Tibial artery (tissue), 4 donors: ENCODE measurements at regions not wholly inside any gene's neighbourhood (a gene's known extent, or its start where the extent isn't known, plus 50 kb on each side); places are given as distances from the start of the nearest gene placed in this dataset.

Experiments used
- DNase-seq, 2 donors: peaks; one replicate each; pipeline ENCODE4 v3.0.0-alpha.2; 2019
- H3K27ac ChIP-seq, 2 donors: fragments of 200-600 bp; sonication (generic) in 1 of 2; 1 replicate in 1 of 2; 2 replicates in 1 of 2; pipeline ENCODE4 v1.5.1; 2018 to 2019; ENCODE audit warnings: mild to moderate bottlenecking in 1 of 2
- H3K27me3 ChIP-seq, 2 donors: fragments of 200-600 bp; sonication (generic) in 1 of 2; one replicate each; pipeline versions ENCODE4 v1.5.1 to v1.6.0; 2016 to 2019
- H3K36me3 ChIP-seq, 3 donors: fragments of 200-600 bp; sonication (generic) in 2 of 3; one replicate each; pipeline ENCODE4 v1.5.1; 2016 to 2019; ENCODE audit warnings: mild to moderate bottlenecking in 2 of 3
- H3K4me1 ChIP-seq, 4 donors: fragments of 200-600 bp; sonication (generic) in 2 of 4; 1 replicate in 3 of 4; 2 replicates in 1 of 4; pipeline ENCODE4 v1.5.1; 2016 to 2019
- H3K4me3 ChIP-seq, 2 donors: fragments of 200-600 bp; sonication (generic) in 1 of 2; 1 replicate in 1 of 2; 2 replicates in 1 of 2; pipeline ENCODE4 v1.5.1; 2018 to 2019; ENCODE audit warnings: mild to moderate bottlenecking in 2 of 2
- H3K9me3 ChIP-seq, 3 donors: fragments of 200-600 bp; sonication (generic) in 1 of 3; one replicate each; pipeline ENCODE4 v1.5.1; 2016 to 2019
- CTCF ChIP-seq, 2 experiments: fragments of 200-600 bp in 1 of 2; fragments of 450-650 bp in 1 of 2; IDR thresholded peaks; one replicate each; pipeline ENCODE4 v1.5.1; 2017 to 2019; ENCODE audit warnings: antibody characterized with exemption in 2 of 2, mild to moderate bottlenecking in 1 of 2, moderate library complexity in 1 of 2
- intact Hi-C: fragments of 100-400 bp; cut with DNase I; formaldehyde crosslinking; loops from one replicate; pipeline ENCODE4 v1.15.0; 2023; ENCODE audit warnings: low total_unique reads

DNA sequence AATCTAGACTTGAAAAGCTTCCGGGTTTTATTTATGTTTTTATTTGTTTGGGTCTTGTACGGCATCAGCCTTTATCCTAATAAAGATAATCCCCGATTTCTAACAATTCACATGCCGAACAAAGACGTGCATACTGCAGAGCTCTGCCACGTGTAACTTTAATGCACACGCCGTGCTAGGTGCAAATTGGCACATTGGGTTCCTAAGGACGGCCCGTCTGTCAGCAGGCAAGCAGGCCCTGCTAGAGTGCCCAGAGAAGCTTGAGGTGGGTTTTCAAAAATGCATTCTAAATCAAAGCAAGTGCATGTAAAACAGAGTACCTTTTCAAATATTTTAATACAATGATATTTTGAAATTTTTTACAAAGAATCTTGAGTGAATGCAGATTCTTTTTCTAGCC is 806.4 kb upstream of the POU3F3 start:
- Histone ChIP-seq H3K4me1 (no peaks in the 10 kb centered on the region), H3K9me3 (no peaks in the 10 kb centered on the region), H3K27ac (no peak overlapping the region), H3K36me3 (no peaks in the 10 kb centered on the region), H3K4me3 (no peak overlapping the region), H3K27me3 (no peaks in the 10 kb centered on the region)
- no peak for DNase-seq
- intact Hi-C loops: no loop called here
- no peak for TF ChIP-seq CTCF (IDR thresholded peaks at IDR 0.05)

DNA sequence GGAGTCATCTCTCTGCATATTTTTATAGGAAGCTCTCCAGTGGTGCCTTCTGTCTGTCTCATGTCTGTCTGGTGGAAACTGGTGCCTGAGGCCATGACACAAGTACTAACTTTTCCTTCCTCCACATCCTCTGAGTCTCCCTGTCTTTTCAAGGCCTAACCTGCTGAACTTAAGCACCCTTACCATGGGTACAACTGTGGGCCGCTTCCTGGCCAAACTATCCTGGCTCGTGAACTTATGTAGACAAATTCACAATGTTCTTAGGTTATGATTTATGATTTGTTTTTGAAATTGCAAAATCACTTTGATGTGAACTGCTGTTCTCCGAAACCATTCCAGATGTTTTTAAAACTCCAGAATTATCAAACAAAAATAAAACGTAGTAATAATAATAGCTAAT is 804.5 kb upstream of the POU3F3 start:
- no peaks in the 10 kb centered on the region for H3K27me3 ChIP-seq
- H3K9me3 ChIP-seq: no peaks in the 10 kb centered on the region
- H3K36me3 ChIP-seq: no peaks in the 10 kb centered on the region
- H3K4me1 ChIP-seq: no peaks in the 10 kb centered on the region
- DNase-seq: no peak
- H3K27ac ChIP-seq: no peak overlapping the region
- TF ChIP-seq CTCF (IDR thresholded peaks at IDR 0.05): no peak
- intact Hi-C loops: no loop called here
- H3K4me3 ChIP-seq: no peak overlapping the region

GRCh38 chr2:104049981-104050380 is 803.9 kb upstream of the POU3F3 start:
- no peaks in the 10 kb centered on the region for H3K4me1 ChIP-seq
- no peak overlapping the region for H3K27ac ChIP-seq
- H3K9me3 ChIP-seq: no peaks in the 10 kb centered on the region
- no peak for DNase-seq
- no peak overlapping the region for H3K4me3 ChIP-seq
- intact Hi-C loops: no loop called here
- H3K36me3 ChIP-seq: no peaks in the 10 kb centered on the region
- no peak for TF ChIP-seq CTCF (IDR thresholded peaks at IDR 0.05)
- no peaks in the 10 kb centered on the region for H3K27me3 ChIP-seq

GRCh38 chr2:104050656-104051242 is 803.2 kb upstream of the POU3F3 start:
- Histone ChIP-seq H3K27me3 (no peaks in the 10 kb centered on the region), H3K36me3 (no peaks in the 10 kb centered on the region), H3K4me1 (no peaks in the 10 kb centered on the region), H3K27ac (no peak overlapping the region), H3K4me3 (no peak overlapping the region), H3K9me3 (no peaks in the 10 kb centered on the region)
- intact Hi-C loops: no loop called here
- no peak for DNase-seq
- no peak for TF ChIP-seq CTCF (IDR thresholded peaks at IDR 0.05)

- H3K27me3 ChIP-seq: no peaks in the 10 kb centered on the region
- H3K4me3 ChIP-seq: no peak overlapping the region
- intact Hi-C loops: no loop called here
- no peak for TF ChIP-seq CTCF (IDR thresholded peaks at IDR 0.05)
- DNase-seq: no peak
- no peaks in the 10 kb centered on the region for H3K36me3 ChIP-seq
- no peaks in the 10 kb centered on the region for H3K9me3 ChIP-seq
- H3K27ac ChIP-seq: no peak overlapping the region
- no peaks in the 10 kb centered on the region for H3K4me1 ChIP-seq
Observed at GRCh38 chr2:104051766-104052165, 802.1 kb upstream of the POU3F3 start.

DNA sequence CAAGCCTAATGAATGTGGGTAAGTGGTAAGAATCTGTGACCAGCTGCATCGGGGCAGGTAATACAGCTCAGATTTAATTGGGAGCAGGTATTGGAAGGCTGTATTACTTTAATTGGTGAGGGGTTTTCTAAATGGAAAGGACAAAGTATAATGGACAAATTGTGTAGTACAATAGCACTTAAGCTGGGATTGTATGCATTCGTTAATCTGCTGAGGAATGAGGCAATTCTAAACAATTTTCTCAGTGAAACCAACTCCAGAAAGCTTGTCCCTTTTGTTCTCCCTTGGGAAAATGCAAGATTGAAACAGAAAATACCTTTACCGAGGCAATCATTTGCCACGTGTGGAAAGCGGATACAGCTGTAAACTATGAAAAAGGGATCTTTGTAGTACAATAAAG is 801.6 kb upstream of the POU3F3 start:
- DNase-seq: no peak
- H3K36me3 ChIP-seq: no peaks in the 10 kb centered on the region
- no peaks in the 10 kb centered on the region for H3K27me3 ChIP-seq
- no peak for TF ChIP-seq CTCF (IDR thresholded peaks at IDR 0.05)
- no peaks in the 10 kb centered on the region for H3K4me1 ChIP-seq
- intact Hi-C loops: no loop called here
- no peak overlapping the region for H3K4me3 ChIP-seq
- no peaks in the 10 kb centered on the region for H3K9me3 ChIP-seq
- H3K27ac ChIP-seq: no peak overlapping the region
